GM12878 (cell line): ENCODE measurements at regions not wholly inside any gene's neighbourhood (a gene's known extent, or its start where the extent isn't known, plus 50 kb on each side); places are given as distances from the start of the nearest gene placed in this dataset.

Experiments
- BCL3 ChIP-seq: IDR thresholded peaks from 2 replicates; pipeline ENCODE4 v1.6.1; 2011; ENCODE audit warnings: borderline replicate concordance, low read depth, mild to moderate bottlenecking, moderate library complexity, low read length; ENCODE audit not compliant: insufficient read depth, poor library complexity, severe bottlenecking
- BMI1 ChIP-seq: fragments of 450-650 bp; IDR thresholded peaks from 2 replicates; pipeline ENCODE4 v1.6.1; 2016; ENCODE audit warnings: mild to moderate bottlenecking, moderate library complexity, borderline replicate concordance
- CREB1 ChIP-seq: IDR thresholded peaks from 2 replicates; pipeline ENCODE4 v1.6.1; 2012; ENCODE audit warnings: low read depth, mild to moderate bottlenecking, inconsistent platforms
- CTCF ChIP-seq, 3 experiments: IDR thresholded peaks in 2 of 3; conservative IDR thresholded peaks in 1 of 3; 2 replicates each; pipeline ENCODE4 v1.5.1; 2011; ENCODE audit warnings: low read depth in 3 of 3, low read length in 3 of 3, mild to moderate bottlenecking in 3 of 3, control low read depth in 2 of 3, moderate library complexity in 2 of 3, inconsistent platforms in 1 of 3, mixed read lengths in 1 of 3; ENCODE audit not compliant: control insufficient read depth in 2 of 3, insufficient read depth in 1 of 3; ENCODE audit errors: extremely low read depth in 1 of 3
- FOXM1 ChIP-seq: IDR thresholded peaks from 2 replicates; pipeline ENCODE4 v1.6.1; 2012; ENCODE audit warnings: low read depth, mild to moderate bottlenecking, inconsistent platforms, low read length, moderate library complexity
- POLR2A ChIP-seq: IDR thresholded peaks from 2 replicates; pipeline ENCODE4 v1.6.1; 2011; ENCODE audit warnings: low read depth, mild to moderate bottlenecking, low read length
- ZBED1 ChIP-seq: IDR thresholded peaks from 2 replicates; pipeline ENCODE4 v1.6.1; 2016; ENCODE audit warnings: borderline replicate concordance

- TF ChIP-seq FOXM1, result no peak
- no peak for TF ChIP-seq BMI1
- TF ChIP-seq ZBED1, result no peak
- TF ChIP-seq POLR2A, result no peak
- no peak for TF ChIP-seq CTCF (IDR thresholded peaks at IDR 0.05 in 2 of 3, conservative IDR thresholded peaks at IDR 0.05 in 1 of 3; ENCODE audit: control insufficient read depth in 2 of 3, extremely low read depth in 1 of 3, insufficient read depth in 1 of 3, low read depth in 3 of 3, low read length in 3 of 3)
- TF ChIP-seq BCL3, result no peak
- no peak for TF ChIP-seq CREB1
These were observed 216.8 kb downstream of the TM9SF2 start for GRCh38 chr13:99717959-99718674.
